HepG2 (cell line): ENCODE measurements at regions not wholly inside any gene's neighbourhood (a gene's known extent, or its start where the extent isn't known, plus 50 kb on each side); places are given as distances from the start of the nearest gene placed in this dataset.

ENCODE experiments used
- ATAC-seq: fragments of 200-7000 bp; cut with Tn5 transposase; 3 replicates; pipeline ENCODE4 v1.9.1; 2020; ENCODE audit warnings: mild to moderate bottlenecking, moderate library complexity
- BruUV-seq: library from RNA; stranded (reverse); fragments of 400-500 nt; replicated peaks from 2 replicates; lab custom pipeline; 2021; lab: Mats Ljungman, UMichigan
- CTCF ChIA-PET: fragments of 300-600 bp; formaldehyde crosslinking; extraction: SDS; loops from one replicate; lab custom pipeline; 2021; ENCODE audit warnings: low total read pairs, inconsistent platforms, low intra/inter-chr PET ratio; lab: Yijun Ruan, JAX
- POLR2A ChIA-PET: fragments of 350-600 bp; sonication (Branson Sonifier 250); formaldehyde crosslinking; loops from one replicate; lab custom pipeline; 2020; ENCODE audit warnings: antibody characterized with exemption, inconsistent platforms; lab: Yijun Ruan, JAX
- DNase-seq: peaks from one replicate; pipeline ENCODE4 v3.0.0-alpha.2; 2015; ENCODE audit warnings: low spot score
- FAIRE-seq: peaks from 3 replicates; lab custom pipeline; 2011; peaks lifted over from hg19 to GRCh38; lab: Jason Lieb, UNC
- H2AFZ ChIP-seq: one replicate; pipeline ENCODE4 v1.6.1; 2011; ENCODE audit warnings: low read length, inconsistent platforms
- H3K27ac ChIP-seq: fragments of 300-600 bp; 3 replicates; pipeline ENCODE4 v1.8.0; 2011; ENCODE audit warnings: mixed run types, mild to moderate bottlenecking, mixed read lengths, low read length, inconsistent platforms; ENCODE audit not compliant: insufficient read depth; ENCODE audit errors: extremely low read length
- H3K27me3 ChIP-seq, 2 experiments: fragments of 200-600 bp in 1 of 2; 2 replicates in 1 of 2; 3 replicates in 1 of 2; pipeline versions ENCODE4 v1.6.0 to v1.8.0; 2011; ENCODE audit warnings: low read length in 2 of 2, mild to moderate bottlenecking in 2 of 2, moderate library complexity in 2 of 2, inconsistent platforms in 1 of 2; ENCODE audit not compliant: insufficient read depth in 2 of 2, control insufficient read depth in 1 of 2
- H3K36me3 ChIP-seq, 2 experiments: fragments of 200-600 bp in 1 of 2; replicated peaks in 1 of 2; 2 replicates in 1 of 2; 3 replicates in 1 of 2; pipeline versions ENCODE4 v1.5.1 to v1.8.0; 2011; ENCODE audit warnings: low read length in 2 of 2, inconsistent platforms in 1 of 2; ENCODE audit not compliant: insufficient read depth in 2 of 2, control insufficient read depth in 1 of 2
- H3K4me1 ChIP-seq: 2 replicates; pipeline ENCODE4 v1.5.1; 2012; ENCODE audit warnings: low read length, inconsistent platforms; ENCODE audit not compliant: insufficient read depth
- H3K4me2 ChIP-seq: 2 replicates; pipeline ENCODE4 v1.6.0; 2011; ENCODE audit warnings: low read depth, low read length, inconsistent platforms
- H3K4me3 ChIP-seq, 3 experiments: fragments of 200-600 bp in 1 of 3; sonication (generic), shearing (Covaris generic) in 1 of 3; replicated peaks in 1 of 3; 2 replicates each; pipeline ENCODE4 v1.5.1; 2011 to 2016; ENCODE audit warnings: low read length in 3 of 3, inconsistent platforms in 2 of 3, low read depth in 2 of 3, mild to moderate bottlenecking in 2 of 3, control low read depth in 1 of 3, mixed read lengths in 1 of 3; ENCODE audit not compliant: insufficient read depth in 1 of 3
- H3K79me2 ChIP-seq: one replicate; pipeline ENCODE4 v1.6.1; 2011; ENCODE audit warnings: low read length, inconsistent platforms; ENCODE audit not compliant: insufficient read depth
- H3K9ac ChIP-seq: 2 replicates; pipeline ENCODE4 v1.6.0; 2011; ENCODE audit warnings: mild to moderate bottlenecking, low read depth, low read length, inconsistent platforms; ENCODE audit not compliant: insufficient read depth
- H3K9me3 ChIP-seq: 2 replicates; pipeline ENCODE4 v1.5.1; 2012; ENCODE audit warnings: mild to moderate bottlenecking, low read length
- H4K20me1 ChIP-seq: 2 replicates; pipeline ENCODE4 v1.6.0; 2011; ENCODE audit warnings: inconsistent platforms, mild to moderate bottlenecking, low read length, moderate library complexity; ENCODE audit not compliant: insufficient read depth
- E2F5 ChIP-seq: sonication (generic); formaldehyde crosslinking; conservative IDR thresholded peaks from 2 replicates; pipeline ENCODE4 v1.4.0; 2020; ENCODE audit warnings: missing genetic modification reagents
- FIP1L1 ChIP-seq: fragments of 200-400 bp; formaldehyde crosslinking; IDR thresholded peaks from 2 replicates; pipeline ENCODE4 v1.6.1; 2018; ENCODE audit warnings: low read depth, mild to moderate bottlenecking, low read length, moderate library complexity, borderline replicate concordance; ENCODE audit not compliant: insufficient read depth
- GATAD2A ChIP-seq: IDR thresholded peaks from 2 replicates; pipeline ENCODE4 v1.6.1; 2016
- IRX3 ChIP-seq: sonication (generic); formaldehyde crosslinking; IDR thresholded peaks from 2 replicates; pipeline ENCODE4 v1.8.1; 2023; ENCODE audit warnings: mild to moderate bottlenecking, low read depth, missing genetic modification reagents, borderline replicate concordance
- NR2F2 ChIP-seq: IDR thresholded peaks from 2 replicates; pipeline ENCODE4 v1.6.1; 2012; ENCODE audit warnings: low read depth, inconsistent platforms, borderline replicate concordance
- SNRNP70 ChIP-seq: fragments of 200-400 bp; formaldehyde crosslinking; IDR thresholded peaks from 2 replicates; pipeline ENCODE4 v1.6.1; 2017; ENCODE audit warnings: mild to moderate bottlenecking, low read depth, low read length, moderate library complexity
- SOX5 ChIP-seq: IDR thresholded peaks from 2 replicates; pipeline ENCODE4 v1.6.1; 2016; ENCODE audit warnings: borderline replicate concordance
- SP5 ChIP-seq: IDR thresholded peaks from 2 replicates; pipeline ENCODE4 v1.6.1; 2016; ENCODE audit warnings: low read depth, borderline replicate concordance
- U2AF2 ChIP-seq: fragments of 200-400 bp; formaldehyde crosslinking; IDR thresholded peaks from 2 replicates; pipeline ENCODE4 v1.6.1; 2017; ENCODE audit warnings: low read depth, mild to moderate bottlenecking, low read length
- ZNF143 ChIP-seq: sonication (generic); formaldehyde crosslinking; IDR thresholded peaks from 2 replicates; pipeline ENCODE4 v1.4.0; 2020; ENCODE audit warnings: missing genetic modification reagents
- ZNF251 ChIP-seq: sonication (generic); formaldehyde crosslinking; IDR thresholded peaks from 2 replicates; pipeline ENCODE4 v1.9.0; 2021; ENCODE audit warnings: mild to moderate bottlenecking, missing genetic modification reagents
- ZNF7 ChIP-seq: IDR thresholded peaks from 2 replicates; pipeline ENCODE4 v1.6.1; 2016; ENCODE audit warnings: missing biosample characterization, missing genetic modification reagents
- WGBS: methylation state at CpG from one replicate; pipeline ENCODE4 v1.1.6; 2017; ENCODE audit warnings: low lambda C conversion rate; 5-methylcytosine and 5-hydroxymethylcytosine counted together
- in situ Hi-C: cut with HindIII; loops from 2 replicates; pipeline ENCODE4 v1.10.0; 2017; ENCODE audit warnings: low pct_unique_long_range_greater_than_20kb; ENCODE audit not compliant: extremely low pct_ligation_motif_present
- intact Hi-C: fragments of 100-400 bp; cut with micrococcal nuclease; formaldehyde crosslinking; loops from one replicate; pipeline ENCODE4 v1.10.0; 2022; ENCODE audit not compliant: unreplicated experiment

DNA sequence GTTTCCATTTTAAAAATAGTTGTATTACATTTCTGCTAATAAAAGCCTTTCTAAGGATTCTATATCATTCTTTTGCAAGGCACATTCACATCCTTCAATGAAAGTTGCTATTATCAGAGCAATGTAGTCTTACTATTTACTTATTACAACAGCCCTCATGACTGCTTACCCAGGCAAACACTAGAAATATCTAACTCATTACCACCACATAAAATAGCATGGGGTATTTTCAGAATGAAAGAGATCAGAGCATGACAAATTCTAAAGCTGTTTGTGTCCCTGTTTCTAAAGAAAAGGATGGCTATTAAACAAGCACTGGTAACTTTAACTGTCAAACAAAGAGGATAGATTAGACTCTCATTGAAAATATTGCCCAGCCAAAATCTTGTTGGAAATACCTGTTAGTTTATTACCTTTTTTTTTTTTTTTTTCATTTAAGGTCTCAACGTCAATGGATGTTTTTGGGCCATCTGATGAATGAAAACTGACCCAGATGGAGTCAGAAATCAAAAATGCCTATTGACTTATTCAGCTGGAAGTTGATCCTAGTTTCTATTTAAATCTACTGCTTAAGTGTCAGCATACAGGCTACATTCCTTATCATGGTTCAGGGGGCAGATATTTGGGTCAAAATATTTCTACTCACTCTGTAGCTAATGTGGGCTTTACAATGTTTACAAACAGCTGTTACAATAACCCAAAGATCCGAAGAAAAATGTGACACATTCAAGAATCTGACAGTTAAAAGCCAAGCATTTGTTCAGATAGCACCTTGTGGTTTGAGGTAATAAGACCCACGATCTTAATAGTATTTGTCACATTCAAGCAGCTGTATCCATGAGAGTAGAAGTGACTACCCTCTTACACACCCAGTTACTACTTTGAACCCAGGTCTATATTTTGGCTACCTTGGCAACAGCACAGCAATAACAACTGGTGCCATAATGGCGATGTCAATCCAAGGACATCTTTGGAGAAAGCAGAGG, 554.8 kb upstream of the MEF2C start:
- BruUV-seq = no TSS peak
- DNase-seq (no peak), ATAC-seq (no peak), FAIRE-seq (no peak)
- Histone ChIP-seq H4K20me1 (no peaks in the 10 kb centered on the region), H3K4me3 (no peak overlapping the region), H3K9me3 (no peaks in the 10 kb centered on the region), H3K4me1 (no peaks in the 10 kb centered on the region), H3K36me3 (no peaks in the 10 kb centered on the region), H2AFZ (no peak overlapping the region), H3K9ac (no peak overlapping the region), H3K27ac (no peak overlapping the region), H3K4me2 (no peak overlapping the region), H3K27me3 (no peaks in the 10 kb centered on the region), H3K79me2 (no peaks in the 10 kb centered on the region)
- in situ Hi-C loops (no loop called here), intact Hi-C loops (no loop called here)
- CTCF ChIA-PET = no interaction called here
- WGBS = 0% methylated on average over 4 of the region's 4 CpGs
- POLR2A ChIA-PET = no interaction called here
- TF ChIP-seq SOX5 = no peak

DNA sequence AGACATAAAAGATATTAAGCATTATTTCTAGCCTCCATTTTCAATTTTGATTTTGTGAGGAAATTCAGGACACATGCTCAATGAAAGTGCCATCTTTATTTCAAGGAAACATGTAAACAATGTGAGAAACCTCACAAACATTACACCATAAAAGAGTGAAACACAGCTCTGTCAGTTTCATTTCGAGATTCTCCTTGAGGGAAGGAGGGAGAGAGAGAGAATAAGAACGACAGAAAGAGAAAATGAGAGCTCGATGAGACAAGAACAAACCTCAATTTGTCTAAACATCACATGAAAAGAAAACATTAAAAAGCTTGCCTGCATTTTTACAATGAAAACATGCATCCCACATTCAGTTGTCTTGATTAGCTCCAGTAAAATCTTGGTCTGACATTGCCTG, 553.5 kb upstream of the MEF2C start:
- FAIRE-seq (no peak), ATAC-seq (no peak), DNase-seq (no peak)
- POLR2A ChIA-PET = no interaction called here
- 2% methylated on average over 3 of the region's 3 CpGs for WGBS
- H4K20me1 ChIP-seq = no peaks in the 10 kb centered on the region
- H3K36me3 ChIP-seq = no peaks in the 10 kb centered on the region
- no peak overlapping the region for H2AFZ ChIP-seq
- H3K4me1 ChIP-seq = no peaks in the 10 kb centered on the region
- no peak overlapping the region for H3K4me3 ChIP-seq
- BruUV-seq = no TSS peak
- H3K27me3 ChIP-seq = no peaks in the 10 kb centered on the region
- H3K79me2 ChIP-seq = no peaks in the 10 kb centered on the region
- no peak overlapping the region for H3K4me2 ChIP-seq
- H3K27ac ChIP-seq = no peak overlapping the region
- H3K9me3 ChIP-seq = no peaks in the 10 kb centered on the region
- no peak overlapping the region for H3K9ac ChIP-seq
- in situ Hi-C loops (no loop called here), intact Hi-C loops (no loop called here)
- CTCF ChIA-PET = no interaction called here
- TF ChIP-seq ZNF143 (CRISPR knock-in tag) (no peak), ZNF251 (CRISPR knock-in tag) (no peak), ZNF7 (CRISPR knock-in tag) (no peak), U2AF2 (no peak), SOX5 (no peak), SNRNP70 (no peak), FIP1L1 (no peak), E2F5 (CRISPR knock-in tag) (no peak), IRX3 (no peak), GATAD2A (no peak), SP5 (CRISPR knock-in tag) (no peak), NR2F2 (no peak)
